Muscle layer of colon (tissue), 2 donors: ENCODE measurements at regions not wholly inside any gene's neighbourhood (a gene's known extent, or its start where the extent isn't known, plus 50 kb on each side); places are given as distances from the start of the nearest gene placed in this dataset.

Experiments used
- H3K27ac ChIP-seq: one replicate; pipeline ENCODE4 v1.7.0; 2013; ENCODE audit warnings: low read depth, mild to moderate bottlenecking, low read length, moderate library complexity
- H3K27me3 ChIP-seq, 2 donors: one replicate each; pipeline ENCODE4 v1.7.0; 2013; ENCODE audit warnings: low read length in 2 of 2, mild to moderate bottlenecking in 2 of 2; ENCODE audit not compliant: insufficient read depth in 2 of 2, control insufficient read depth in 1 of 2
- H3K36me3 ChIP-seq: one replicate; pipeline ENCODE4 v1.7.0; 2013; ENCODE audit warnings: mild to moderate bottlenecking, low read length; ENCODE audit not compliant: insufficient read depth
- H3K4me1 ChIP-seq: one replicate; pipeline ENCODE4 v1.7.0; 2013; ENCODE audit warnings: mild to moderate bottlenecking, low read length; ENCODE audit not compliant: insufficient read depth
- H3K4me3 ChIP-seq, 2 donors: one replicate each; pipeline ENCODE4 v1.7.0; 2013; ENCODE audit warnings: low read length in 2 of 2, low read depth in 1 of 2, mild to moderate bottlenecking in 1 of 2, moderate library complexity in 1 of 2
- H3K9ac ChIP-seq: one replicate; pipeline ENCODE4 v1.7.0; 2013; ENCODE audit warnings: low read length
- H3K9me3 ChIP-seq: one replicate; pipeline ENCODE4 v1.7.0; 2013; ENCODE audit warnings: mild to moderate bottlenecking, low read length
- donor health status: abdominal sarcoma.
- donor health status: Adenocarcinoma of cecum.

- H3K36me3 ChIP-seq = no peaks in the 10 kb centered on the region
- H3K27me3 ChIP-seq = no peaks in the 10 kb centered on the region
- no peak overlapping the region for H3K4me3 ChIP-seq
- H3K4me1 ChIP-seq = no peaks in the 10 kb centered on the region
- no peaks in the 10 kb centered on the region for H3K9me3 ChIP-seq
- H3K9ac ChIP-seq = no peak overlapping the region
- no peak overlapping the region for H3K27ac ChIP-seq
These were observed 2045.7 kb upstream of the TENM3 start for GRCh38 chr4:180197471-180197870.

DNA sequence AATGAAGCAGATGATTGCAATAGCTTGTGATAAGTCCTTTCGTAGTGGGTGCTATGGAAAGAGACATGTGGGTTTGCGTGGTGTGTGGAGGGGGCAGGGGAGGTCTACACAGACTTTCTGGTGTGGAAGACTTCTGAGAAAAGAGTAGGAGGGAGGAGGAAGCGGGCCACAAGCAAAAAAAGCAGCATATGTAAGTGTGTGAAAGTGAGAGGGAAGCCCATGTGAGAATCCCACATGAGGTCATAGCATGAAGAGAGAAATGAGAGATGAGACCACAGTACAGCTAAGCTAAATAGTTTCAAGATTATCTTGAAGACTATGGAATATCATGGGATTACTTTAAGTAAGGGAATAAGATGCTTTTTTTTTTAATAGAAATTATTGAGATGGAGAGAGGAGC lies 2039.9 kb upstream of the TENM3 start:
- Histone ChIP-seq H3K36me3 (no peaks in the 10 kb centered on the region), H3K27me3 (no peaks in the 10 kb centered on the region), H3K9me3 (no peaks in the 10 kb centered on the region), H3K9ac (no peak overlapping the region), H3K4me3 (no peak overlapping the region), H3K27ac (no peak overlapping the region), H3K4me1 (no peaks in the 10 kb centered on the region)

DNA sequence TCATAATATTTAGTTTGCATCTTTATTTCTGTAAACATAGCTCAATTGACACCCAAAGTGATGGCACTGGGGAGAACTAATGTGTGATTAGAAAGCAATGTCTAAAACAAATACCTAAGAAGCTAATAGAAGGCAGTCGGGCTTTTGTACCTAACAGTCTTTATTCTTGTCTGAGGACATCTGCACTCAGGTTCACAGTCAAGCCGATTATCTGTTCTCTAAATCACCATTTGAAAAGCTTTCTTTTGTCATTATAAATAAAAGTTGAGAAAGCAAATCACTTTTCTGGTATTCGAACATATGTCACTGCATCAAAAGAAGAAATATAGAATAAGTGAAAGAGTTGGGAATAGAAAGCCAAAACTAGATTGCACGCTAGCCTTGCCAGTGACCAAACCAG lies 2037.9 kb upstream of the TENM3 start:
- Histone ChIP-seq H3K4me1 (no peaks in the 10 kb centered on the region), H3K27me3 (no peaks in the 10 kb centered on the region), H3K9me3 (no peaks in the 10 kb centered on the region), H3K9ac (no peak overlapping the region), H3K36me3 (no peaks in the 10 kb centered on the region), H3K4me3 (no peak overlapping the region), H3K27ac (no peak overlapping the region)

DNA sequence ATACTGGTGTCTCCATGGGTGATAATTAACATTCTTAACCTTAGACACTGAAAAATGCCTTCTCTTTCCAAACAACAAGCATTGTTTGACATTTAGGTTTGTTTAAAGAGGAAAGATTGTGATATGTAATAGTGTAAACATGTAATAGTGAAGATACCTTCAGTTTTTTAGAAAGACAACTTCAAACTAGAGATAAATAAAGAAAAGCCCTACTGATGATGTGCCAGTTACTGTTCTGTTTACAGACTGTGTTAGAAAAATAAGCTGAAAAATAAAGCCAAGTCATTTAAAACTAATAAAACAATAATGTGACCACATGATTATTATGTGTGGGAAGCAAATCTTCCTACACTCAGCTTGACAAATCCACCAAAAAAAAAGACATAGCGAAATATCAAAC lies 2035.3 kb upstream of the TENM3 start:
- Histone ChIP-seq H3K9ac (no peak overlapping the region), H3K4me1 (no peaks in the 10 kb centered on the region)

DNA sequence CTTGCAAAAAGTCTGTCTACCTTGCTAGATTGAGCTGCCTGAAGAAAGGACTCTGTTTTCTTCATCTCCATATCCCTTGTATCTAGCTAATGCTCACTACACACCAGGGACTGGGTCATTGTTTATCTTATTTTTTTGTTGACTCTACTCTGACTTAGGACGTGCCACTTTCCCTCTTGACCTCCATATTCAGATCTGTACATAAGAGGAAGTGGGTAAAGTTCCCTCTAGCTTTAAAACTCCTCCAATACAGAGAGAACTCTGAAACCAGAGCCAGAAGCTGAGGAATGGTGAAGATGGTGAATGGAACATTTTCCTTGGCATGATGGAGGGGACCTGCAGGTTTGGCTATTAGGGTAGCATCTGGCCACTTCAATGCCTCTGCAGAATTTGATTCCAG lies 2026.1 kb upstream of the TENM3 start:
- H3K4me3 ChIP-seq = no peak overlapping the region

More for the DNA sequence above, 2035.3 kb upstream of the TENM3 start:
- H3K4me3 ChIP-seq = no peak overlapping the region
- H3K36me3 ChIP-seq = no peaks in the 10 kb centered on the region
- no peaks in the 10 kb centered on the region for H3K27me3 ChIP-seq
- H3K9me3 ChIP-seq = no peaks in the 10 kb centered on the region
- H3K27ac ChIP-seq = no peak overlapping the region

DNA sequence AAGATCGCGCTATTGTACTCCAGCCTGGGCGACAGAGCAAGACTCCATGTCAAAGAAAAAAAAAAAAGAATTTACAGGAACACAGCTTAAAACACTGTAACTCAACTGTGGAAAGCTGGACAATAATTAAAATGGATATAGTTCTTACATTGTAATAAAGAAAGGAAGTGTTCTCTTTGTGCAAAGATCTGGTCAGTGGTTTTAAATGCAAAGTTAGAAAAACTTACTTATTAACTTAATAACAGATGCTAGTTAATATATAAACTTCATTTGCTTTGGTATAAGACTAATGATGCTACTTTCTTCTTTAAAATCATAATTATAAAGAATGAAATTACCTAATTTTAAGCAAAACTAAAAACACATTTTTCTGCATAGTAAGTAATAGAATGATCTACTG lies 2024.1 kb upstream of the TENM3 start:
- no peaks in the 10 kb centered on the region for H3K36me3 ChIP-seq
- no peak overlapping the region for H3K9ac ChIP-seq
- no peak overlapping the region for H3K27ac ChIP-seq
- no peaks in the 10 kb centered on the region for H3K9me3 ChIP-seq
- H3K27me3 ChIP-seq = no peaks in the 10 kb centered on the region
- H3K4me1 ChIP-seq = no peaks in the 10 kb centered on the region
- H3K4me3 ChIP-seq = no peak overlapping the region

More for the DNA sequence above, 2026.1 kb upstream of the TENM3 start:
- no peaks in the 10 kb centered on the region for H3K36me3 ChIP-seq
- H3K9me3 ChIP-seq = no peaks in the 10 kb centered on the region
- no peak overlapping the region for H3K9ac ChIP-seq
- no peak overlapping the region for H3K27ac ChIP-seq
- H3K27me3 ChIP-seq = no peaks in the 10 kb centered on the region
- no peaks in the 10 kb centered on the region for H3K4me1 ChIP-seq

DNA sequence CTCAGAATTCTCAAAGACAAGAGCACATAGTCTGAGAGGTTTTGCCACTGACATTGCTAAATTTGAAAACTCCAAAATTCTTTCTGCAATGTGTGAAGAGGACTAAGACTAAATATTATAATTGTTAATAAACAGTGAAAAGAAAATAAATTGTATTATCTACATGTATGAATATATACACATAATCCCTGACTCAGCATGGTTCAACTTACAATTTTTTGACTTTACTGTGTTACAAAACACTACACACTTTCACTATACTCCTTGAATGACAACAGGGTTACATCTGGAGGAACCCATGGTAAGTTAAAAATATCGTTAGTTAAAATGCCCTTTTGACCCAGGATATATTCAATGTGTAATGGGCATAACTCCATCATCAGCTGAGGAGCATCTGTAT lies 2017.2 kb upstream of the TENM3 start:
- no peaks in the 10 kb centered on the region for H3K27me3 ChIP-seq
- H3K4me3 ChIP-seq = no peak overlapping the region
- H3K36me3 ChIP-seq = no peaks in the 10 kb centered on the region
- no peaks in the 10 kb centered on the region for H3K9me3 ChIP-seq
- no peak overlapping the region for H3K27ac ChIP-seq
- no peaks in the 10 kb centered on the region for H3K4me1 ChIP-seq
- H3K9ac ChIP-seq = no peak overlapping the region

DNA sequence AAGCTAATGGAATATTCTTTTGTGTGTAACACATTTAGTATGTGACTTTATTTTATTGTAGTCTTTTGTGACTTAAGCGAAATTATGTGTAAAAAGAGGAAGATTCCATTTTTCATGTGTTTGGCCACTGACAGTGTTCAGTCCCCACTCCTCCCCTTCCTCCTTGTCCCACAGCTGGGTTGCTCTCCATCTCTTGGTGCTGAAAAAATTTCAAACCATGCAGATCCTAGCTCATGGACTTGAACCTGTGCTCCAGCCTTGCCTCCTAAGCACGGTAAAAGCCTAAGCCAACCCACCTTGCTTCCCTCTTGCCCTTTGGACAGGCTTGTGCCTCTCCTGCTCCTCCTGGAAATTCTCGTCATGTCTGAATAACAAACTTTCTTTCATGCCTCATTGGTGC lies 2008.5 kb upstream of the TENM3 start:
- Histone ChIP-seq H3K4me1 (no peaks in the 10 kb centered on the region), H3K9ac (no peak overlapping the region), H3K4me3 (no peak overlapping the region), H3K27me3 (no peaks in the 10 kb centered on the region), H3K9me3 (no peaks in the 10 kb centered on the region), H3K36me3 (no peaks in the 10 kb centered on the region), H3K27ac (no peak overlapping the region)

- no peaks in the 10 kb centered on the region for H3K36me3 ChIP-seq
- no peaks in the 10 kb centered on the region for H3K4me1 ChIP-seq
- H3K9ac ChIP-seq = no peak overlapping the region
- no peaks in the 10 kb centered on the region for H3K9me3 ChIP-seq
- no peaks in the 10 kb centered on the region for H3K27me3 ChIP-seq
- no peak overlapping the region for H3K27ac ChIP-seq
- no peak overlapping the region for H3K4me3 ChIP-seq
These were observed 2002.5 kb upstream of the TENM3 start for GRCh38 chr4:180240670-180241069.

DNA sequence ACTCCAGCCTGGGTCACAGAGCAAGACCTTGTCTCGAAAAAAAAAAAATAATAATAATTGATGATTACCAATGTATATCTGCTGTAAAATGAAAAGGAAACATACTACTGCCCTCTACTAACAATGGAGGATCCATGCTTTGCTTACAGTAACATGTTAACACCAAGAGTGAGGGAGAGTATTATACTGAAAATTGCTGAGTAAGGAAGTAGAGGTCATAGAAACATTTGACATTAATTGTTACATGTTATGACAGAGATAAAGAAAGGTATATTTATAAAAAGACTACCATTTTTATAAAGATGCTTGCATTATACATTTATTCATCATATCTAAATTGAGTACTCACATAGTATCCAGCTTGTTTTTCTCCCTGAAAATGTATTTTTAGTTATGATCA lies 1989.8 kb upstream of the TENM3 start:
- H3K36me3 ChIP-seq = no peaks in the 10 kb centered on the region
- no peaks in the 10 kb centered on the region for H3K9me3 ChIP-seq
- H3K4me1 ChIP-seq = no peaks in the 10 kb centered on the region
- H3K9ac ChIP-seq = no peak overlapping the region
- H3K27ac ChIP-seq = no peak overlapping the region
- no peaks in the 10 kb centered on the region for H3K27me3 ChIP-seq
- H3K4me3 ChIP-seq = no peak overlapping the region

DNA sequence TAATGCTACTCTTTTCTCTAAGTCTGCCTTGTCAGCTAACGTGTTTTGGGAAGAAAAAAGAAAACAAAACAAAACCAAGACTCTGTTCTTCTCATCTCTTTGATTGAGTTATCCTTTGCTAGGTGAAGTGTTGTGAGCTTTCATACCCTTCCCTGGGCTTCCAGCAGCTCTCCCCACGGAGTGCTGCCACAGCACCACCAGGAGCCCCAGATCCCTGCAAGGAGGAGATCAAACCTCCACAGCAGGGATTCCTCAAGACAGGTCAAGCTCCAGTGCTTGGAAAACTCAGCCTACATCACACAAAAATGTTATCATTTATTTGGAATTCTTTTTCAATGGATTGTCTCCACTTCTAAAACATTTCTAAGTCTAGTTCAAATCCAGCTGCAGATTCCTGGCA lies 1981.9 kb upstream of the TENM3 start:
- Histone ChIP-seq H3K27me3 (no peaks in the 10 kb centered on the region), H3K9ac (no peak overlapping the region), H3K4me1 (no peaks in the 10 kb centered on the region), H3K4me3 (no peak overlapping the region), H3K36me3 (no peaks in the 10 kb centered on the region), H3K27ac (no peak overlapping the region), H3K9me3 (no peaks in the 10 kb centered on the region)

DNA sequence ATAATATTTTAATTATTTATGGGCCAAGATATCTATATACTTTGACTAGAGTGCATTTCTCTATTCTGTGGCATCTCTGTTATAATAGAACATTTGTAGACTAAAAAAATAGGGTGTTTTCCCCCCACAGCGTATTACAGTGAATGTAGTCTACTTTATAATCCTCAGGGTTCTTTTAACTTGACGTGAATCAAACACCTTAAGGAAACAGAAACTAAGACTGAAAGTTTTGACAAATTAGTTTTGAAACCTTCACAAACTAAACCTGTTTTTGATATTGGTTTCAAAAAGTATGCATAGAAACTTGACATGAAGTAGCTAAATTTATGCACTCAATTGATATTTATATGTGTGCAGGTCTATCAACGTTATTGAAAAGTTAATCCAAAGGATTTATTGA lies 1963.1 kb upstream of the TENM3 start:
- H3K9me3 ChIP-seq = no peaks in the 10 kb centered on the region
- no peaks in the 10 kb centered on the region for H3K4me1 ChIP-seq
- H3K27me3 ChIP-seq = no peaks in the 10 kb centered on the region
- no peaks in the 10 kb centered on the region for H3K36me3 ChIP-seq
- H3K9ac ChIP-seq = no peak overlapping the region
- H3K27ac ChIP-seq = no peak overlapping the region
- H3K4me3 ChIP-seq = no peak overlapping the region
